Fibroblast of skin of left biceps (primary cell): ENCODE measurements at regions not wholly inside any gene's neighbourhood (a gene's known extent, or its start where the extent isn't known, plus 50 kb on each side); places are given as distances from the start of the nearest gene placed in this dataset.
"Not testable (repeated sequence)": the region's sequence is repeated elsewhere in the genome, so short reads cannot be mapped to it uniquely, and the experiment has no call there.

Experiments
- DNase-seq, 2 experiments: peaks; one replicate each; pipeline ENCODE4 v3.0.0-alpha.2; 2013; ENCODE audit warnings: low read depth in 2 of 2

DNA sequence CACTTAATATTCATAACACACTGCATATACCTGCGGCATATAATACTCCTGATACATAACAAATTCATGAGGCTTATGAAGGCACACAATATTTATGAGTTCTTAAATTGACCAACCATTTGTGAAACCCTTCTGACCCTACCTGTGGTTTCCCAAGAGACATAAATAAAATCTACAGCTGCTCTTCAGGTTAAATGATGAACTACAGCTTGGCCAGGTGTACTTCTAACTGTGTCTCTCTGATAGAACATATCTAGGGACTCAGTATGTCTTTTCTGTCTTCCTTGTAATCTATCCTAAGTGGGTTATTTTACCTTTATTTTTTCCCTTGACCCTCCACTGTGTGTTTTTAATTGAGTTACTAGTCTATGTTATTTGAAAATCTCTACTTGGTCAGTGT, 189.9 kb upstream of the UFM1 start:
- no peak for DNase-seq

DNA sequence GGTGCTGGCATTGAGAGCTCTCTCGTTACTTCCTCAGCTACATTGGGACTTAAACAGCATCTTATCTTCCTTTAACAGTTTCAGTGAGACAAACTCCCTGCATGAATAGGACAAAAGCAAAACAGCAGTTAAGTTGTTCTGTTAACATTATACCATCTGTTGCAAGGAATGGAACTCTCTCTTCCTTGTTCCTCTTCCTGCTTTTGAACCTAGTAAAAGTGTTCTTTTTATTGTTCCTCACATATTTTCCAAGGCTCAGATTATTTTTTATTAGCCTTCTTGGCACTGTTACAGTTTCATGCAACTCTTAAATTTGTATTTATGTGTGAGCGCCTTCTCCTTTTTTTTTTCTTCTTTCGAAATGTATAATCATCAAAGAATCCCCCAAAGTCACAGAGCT, 202.6 kb upstream of the UFM1 start:
- no peak for DNase-seq

DNA sequence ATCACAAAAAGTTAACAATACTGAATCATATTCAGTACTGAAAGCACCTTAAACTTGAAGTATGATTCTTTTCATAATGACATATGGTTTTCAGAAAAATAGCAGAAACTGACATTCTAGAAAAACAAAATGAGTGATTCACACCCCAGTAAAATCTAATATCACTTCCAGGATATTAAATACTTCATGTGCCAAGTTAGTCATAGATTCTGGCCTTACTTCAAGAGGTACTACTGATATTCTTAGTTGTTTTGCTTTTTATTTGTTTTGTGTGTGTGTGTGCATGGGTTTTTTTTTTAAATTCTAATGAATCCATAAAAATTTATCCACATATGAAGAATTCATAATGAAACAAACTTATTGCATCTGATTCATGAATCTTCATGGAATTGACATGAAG, 207.9 kb upstream of the UFM1 start:
- no peak for DNase-seq

DNA sequence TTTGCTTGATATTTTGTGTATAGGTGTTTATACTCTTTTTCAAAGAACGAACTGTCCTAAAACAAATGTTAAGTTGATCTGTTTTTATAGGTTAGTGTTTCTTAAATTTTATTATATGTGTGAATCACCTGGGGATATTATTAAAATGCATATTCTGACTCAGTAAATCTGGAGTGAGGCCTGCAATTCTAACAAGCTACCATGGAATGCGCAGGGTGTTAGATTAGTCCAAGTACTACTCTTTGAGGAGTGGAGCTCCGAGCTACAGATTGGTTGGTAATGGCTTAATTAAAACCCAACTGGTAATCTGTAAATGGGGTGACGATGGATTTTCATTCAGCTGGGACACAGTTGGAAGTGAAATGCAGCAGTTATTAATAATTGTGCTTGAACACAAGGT, 214.1 kb upstream of the UFM1 start:
- DNase-seq, result no peak

DNA sequence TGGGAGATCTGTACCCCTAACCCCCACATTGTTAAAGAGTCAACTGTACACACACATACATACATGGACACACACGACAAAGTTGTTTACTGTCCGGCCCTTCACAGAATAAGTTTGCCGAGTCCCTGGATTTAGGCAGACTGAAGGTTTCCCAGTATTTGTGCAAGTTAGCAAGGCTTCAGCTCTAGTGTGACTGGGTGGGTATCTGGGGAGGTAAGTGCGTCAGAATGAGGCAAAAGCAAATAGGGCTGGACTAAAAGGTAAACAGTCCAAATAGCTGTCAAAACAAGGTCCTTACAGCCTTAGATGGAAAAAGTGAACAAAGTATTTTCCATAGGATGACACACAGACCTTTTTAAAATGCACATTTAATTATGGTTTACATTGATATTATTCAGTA, 228.4 kb upstream of the UFM1 start:
- DNase-seq, result no peak

DNA sequence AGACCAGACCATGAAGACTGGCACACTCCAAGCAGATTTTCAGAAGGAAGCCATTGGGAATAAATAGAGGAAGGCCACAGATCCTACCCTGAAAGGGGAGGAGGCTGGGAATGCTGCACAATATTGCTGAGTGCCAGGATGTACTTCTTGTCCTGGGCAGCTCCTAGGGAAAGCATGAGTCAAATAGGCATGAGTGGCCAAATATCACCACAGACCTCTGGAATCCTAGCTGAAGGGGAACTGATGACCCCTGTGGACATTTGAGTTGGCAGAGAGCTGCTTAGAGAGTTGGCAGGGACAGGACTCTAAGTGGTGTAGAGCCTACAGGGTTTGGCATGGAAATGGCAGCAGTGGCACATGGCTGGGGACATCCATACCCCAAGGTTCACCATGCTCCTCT, 234.3 kb upstream of the TRPC4 start:
- DNase-seq, result no peak

DNA sequence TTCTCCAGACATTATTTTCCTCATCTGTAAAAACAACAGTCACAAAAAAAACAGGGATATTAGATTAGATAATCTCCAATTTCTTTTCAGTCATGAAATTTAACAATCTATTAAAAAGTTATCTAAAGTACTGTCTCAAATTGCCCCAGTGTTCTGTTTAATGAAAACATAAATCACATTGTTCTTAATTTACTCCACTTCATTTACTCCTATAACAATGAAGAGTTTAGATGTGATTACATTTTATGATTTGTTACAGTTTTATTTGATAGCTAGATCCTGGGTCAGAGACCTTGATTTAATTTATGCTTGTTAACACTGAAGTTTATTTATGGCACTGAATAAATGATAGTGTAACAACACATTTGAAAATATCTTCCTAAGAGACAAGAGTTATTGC, 230.2 kb upstream of the TRPC4 start:
- no peak for DNase-seq

DNA sequence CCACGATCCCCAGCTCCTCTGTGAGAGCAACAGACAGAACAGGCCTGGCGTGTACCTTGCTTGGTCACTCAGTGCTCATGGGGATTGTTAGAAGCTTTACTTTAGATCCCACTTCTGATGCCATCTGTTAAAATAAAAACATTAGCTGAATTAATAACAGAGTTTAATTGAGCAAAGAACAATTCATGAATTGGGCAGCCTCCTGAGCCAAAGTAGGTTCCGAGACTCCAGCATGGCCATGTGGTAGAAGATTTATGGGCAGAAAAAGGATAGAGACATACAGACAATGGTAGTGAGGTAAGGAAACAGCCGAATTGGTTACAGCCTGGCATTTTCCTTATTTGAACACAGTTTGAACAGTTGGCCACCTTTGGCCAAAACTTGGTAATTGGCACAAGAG, 223.9 kb upstream of the TRPC4 start:
- DNase-seq, result no peak

DNA sequence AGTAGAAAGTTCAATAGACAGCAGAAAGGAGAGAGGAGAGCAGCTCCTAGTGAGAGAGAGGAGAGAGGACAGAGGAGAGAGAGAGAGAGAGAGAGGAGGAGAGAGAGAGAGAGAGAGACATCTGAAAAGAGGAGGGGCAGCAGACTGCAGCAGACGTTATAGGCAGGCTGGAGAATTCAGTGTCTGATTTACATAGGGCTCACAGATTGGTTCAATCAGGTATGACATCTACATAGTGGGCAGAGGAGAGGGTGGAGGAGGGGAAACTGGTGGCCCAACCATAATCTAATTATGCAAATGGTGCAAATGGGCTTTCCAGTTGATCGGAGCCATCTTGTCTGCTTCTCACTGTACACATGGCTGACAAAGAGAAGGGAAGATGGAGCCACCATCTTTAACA, 221.3 kb upstream of the TRPC4 start:
- no peak for DNase-seq

DNA sequence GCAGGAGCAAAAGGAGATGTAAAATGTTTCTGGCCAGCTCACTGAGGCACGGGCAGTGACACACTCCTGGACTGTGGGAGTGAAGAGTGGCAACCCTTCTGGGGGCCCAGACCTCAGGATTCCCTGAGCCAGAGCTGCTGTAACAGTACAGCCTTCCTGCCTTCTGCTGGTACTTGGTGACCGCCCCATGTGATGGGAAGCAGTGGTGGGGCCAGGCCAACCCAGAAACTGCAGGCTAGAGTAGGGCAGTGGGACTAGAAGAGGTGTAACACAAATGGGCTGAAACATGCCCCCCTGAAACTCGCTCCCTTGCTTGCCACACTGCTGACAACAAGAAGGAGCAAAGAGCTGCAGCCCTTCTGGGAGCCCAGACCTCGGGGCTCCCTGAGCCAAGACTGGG, 217.1 kb upstream of the TRPC4 start:
- no peak for DNase-seq

DNA sequence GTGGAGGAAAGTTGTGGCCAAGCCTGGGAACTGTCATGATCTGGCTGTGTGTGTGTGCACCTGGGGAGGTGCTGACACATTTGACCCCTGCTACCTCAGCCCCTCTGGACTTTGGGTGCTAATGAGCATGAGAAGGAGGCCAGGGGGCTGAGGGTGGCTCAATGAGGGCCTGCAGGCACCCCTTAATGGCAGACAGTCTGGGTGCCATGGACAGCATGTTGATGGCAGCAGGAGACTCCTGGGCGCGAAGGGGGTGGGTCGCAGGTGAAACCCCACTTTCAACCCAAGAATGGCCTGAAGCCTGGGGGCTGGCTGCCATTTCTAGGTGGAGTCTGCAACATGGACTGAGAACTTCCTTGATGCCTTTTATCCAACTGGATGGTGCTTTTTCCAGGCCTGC, 216.4 kb upstream of the TRPC4 start:
- DNase-seq, result no peak

DNA sequence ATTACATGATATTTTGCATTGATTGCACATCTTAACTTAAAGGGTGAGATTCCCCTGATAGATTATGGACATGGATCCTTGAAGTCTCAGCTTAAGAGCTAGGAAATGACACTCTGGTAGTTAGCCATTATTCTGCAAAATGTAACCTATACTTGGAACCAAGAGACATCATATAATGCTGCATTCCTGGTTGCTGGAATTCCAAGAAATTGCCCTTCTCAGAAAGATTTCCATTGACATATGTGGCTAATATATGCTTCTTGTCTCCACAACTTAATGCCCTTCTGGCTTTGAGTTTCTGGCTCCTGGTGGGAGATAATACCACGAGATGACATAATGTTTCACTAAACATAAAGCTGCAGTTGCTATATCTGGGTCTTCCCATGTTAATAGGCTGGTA, 204.4 kb upstream of the TRPC4 start:
- DNase-seq, result no peak

DNA sequence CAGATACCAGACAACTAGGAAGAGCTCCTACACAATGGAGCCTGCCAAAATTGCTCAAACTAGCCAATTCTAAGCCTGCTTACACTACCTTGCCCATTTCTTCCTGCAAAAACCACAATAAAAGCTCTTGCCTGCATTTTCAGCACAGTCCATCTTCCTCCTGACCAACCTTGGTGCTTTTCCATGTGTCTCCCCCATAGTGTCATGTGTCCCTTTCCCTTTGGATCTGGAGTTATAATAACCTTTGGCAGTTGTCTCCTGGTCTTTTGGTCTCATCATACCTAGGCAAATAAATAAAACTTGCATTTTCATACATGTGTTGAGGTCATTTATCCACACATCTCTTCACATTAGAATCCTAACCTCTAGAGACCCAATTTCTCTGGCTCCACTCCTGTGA, 203.1 kb upstream of the TRPC4 start:
- no peak for DNase-seq

DNA sequence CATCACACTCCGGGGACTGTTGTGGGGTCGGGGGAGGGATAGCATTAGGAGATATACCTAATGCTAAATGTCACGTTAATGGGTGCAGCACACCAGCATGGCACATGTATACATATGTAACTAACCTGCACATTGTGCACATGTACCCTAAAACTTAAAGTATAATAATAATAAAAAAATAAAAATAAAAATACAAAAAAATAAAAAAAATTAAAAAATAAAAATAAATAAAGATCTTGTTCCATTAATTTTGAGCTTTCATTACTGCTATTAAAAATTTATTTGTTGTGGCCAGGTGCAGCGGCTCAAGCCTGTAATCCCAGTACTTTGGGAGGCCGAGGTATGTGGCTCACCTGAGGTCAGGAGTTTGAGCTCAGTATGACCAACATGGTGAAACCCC, 201.8 kb upstream of the TRPC4 start:
- not testable (repeated sequence) for DNase-seq

DNA sequence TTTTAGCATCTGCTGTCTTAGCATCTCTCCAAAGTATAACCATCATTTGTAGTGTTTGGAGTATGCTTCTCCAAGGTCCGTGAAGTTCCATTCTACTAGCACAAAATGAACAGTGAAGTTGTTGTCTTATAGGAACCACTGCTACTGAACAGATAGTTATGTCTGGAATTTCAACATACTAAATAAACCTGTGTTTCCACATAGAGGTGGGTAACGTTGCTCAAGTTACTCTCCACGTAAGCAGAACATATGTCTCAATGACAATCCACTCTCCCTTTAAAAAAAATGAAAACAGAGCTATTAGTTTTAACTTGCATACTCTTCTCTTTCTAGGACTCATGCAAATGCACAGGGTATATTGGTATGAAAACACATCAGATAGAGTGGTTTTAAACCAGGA, 184.3 kb upstream of the TRPC4 start:
- no peak for DNase-seq

DNA sequence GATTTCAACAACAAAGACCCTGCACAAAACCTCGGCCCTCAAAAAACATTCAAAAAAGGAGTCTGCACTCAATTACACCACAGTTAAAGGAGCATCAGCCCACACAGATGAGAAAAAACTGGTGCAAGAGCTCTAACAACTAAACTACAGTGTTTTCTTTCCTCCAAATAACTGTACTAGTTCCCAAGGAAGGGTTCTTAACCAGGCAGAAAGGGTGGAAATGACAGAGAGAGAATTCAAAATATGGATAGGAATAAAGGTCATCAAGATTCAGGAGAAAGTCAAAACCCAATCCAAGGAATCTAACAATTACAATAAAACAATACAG, 176.4 kb upstream of the TRPC4 start:
- DNase-seq, result no peak

DNA sequence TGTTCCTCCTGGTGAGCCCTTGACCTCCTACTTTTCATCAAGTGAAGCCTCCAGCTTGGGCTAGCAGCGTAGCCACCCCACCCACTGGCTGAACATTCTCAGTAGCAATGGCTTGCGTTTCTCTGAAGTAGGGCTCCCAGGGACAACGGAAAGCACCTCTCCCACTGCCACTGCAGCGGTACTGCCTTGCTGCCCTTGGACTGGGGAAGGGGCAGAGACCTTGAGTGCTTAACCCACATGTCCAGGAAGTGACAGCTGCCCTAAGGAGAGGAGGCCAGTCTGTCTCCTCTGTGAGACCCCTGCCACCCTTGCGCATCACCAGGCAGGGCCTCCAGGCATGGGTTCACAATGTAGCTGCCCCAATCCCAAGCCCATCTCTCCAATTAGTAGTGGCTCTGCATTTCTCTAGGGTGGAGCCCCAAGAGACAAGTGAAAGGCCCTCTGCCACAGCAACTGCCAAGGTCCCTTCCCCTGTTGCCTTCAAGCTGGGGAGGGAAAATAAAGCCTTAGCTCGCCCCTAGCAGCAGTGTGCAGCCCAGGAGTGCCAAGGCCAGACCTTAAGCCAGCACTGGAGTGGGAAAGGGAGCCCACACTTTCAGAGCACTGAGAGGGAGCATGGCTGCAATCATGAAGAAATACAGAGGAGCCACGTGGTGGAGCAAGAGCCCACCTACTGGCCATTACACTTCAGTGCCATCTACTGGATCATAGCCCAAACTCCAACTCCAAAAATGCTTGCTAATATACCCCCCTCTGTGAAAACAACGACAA, 175.9 kb upstream of the TRPC4 start:
- no peak for DNase-seq

DNA sequence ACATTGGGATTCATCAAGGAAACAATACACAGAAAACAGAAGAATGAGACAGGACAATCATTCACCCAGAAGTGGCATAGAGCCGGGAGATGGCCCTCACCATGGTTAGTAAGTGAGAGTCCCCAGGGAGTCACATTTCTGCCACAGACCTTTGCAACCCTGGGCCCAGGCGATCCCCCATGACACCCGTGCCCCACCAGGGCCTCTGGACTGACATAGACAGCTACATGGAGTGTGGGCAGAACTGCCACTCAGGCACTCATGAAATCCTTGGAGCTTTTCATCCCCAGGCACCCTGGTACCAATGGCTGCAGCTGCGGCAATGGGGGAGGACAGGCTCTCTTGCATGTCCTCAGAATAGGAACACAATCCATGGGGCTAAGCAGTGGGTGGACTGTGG, 174.5 kb upstream of the TRPC4 start:
- no peak for DNase-seq

DNA sequence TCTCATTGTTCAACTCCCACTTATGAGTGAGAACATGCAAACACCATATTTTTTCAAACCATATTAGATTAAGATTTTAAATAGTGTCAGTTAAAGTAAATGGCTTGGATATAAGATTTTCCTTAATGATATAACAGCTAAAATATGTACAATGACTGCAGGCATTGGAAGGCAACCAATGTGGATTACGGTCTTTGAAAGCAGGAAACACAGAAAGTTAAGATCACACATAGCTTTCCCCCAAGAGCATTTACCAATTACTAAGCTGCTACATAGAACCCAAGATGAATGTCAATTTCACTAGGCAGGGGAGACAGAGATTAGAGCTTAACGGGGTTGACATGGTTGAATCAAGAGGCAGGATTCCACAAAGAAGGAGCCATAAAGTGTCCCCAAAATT, 173.2 kb upstream of the TRPC4 start:
- DNase-seq, result peak; percentile 11 to 14

DNA sequence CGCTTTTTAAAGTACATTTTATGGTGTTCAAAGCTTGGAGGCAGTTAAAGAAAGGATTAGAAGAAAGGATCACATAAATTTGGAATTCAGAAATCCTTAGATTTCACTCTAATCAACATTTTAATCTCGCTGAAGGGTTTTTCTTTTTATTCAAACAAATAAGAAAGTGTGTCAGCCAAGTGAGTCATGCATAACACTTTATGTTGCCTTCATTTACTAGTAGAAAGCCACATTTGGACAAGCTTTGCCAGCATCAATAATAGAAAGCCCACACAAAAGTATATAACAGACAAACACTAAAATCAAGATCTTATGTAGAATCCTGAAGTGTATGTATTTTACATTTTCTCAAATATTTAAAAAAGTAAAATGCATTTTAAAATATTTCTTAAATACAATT, 154.9 kb upstream of the TRPC4 start:
- no peak for DNase-seq

DNA sequence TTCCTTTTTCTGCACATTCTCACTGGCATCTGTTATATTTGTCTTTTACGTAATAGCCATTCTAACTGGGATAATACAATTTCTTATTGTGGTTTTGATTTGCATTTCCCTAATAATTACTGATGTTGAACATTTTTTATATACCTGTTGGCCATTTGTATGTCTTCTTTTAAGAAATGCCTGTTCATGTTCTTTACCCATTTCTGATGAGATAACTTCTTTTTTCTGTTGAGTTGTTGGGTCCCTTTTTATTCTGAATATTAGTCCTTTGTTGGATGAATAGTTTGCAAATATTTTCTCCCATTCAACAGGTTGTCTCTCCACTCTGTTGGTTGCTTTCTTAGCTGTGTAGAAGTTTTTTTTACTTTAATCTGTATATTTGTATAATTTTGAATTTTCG, 147.7 kb upstream of the TRPC4 start:
- no peak for DNase-seq

DNA sequence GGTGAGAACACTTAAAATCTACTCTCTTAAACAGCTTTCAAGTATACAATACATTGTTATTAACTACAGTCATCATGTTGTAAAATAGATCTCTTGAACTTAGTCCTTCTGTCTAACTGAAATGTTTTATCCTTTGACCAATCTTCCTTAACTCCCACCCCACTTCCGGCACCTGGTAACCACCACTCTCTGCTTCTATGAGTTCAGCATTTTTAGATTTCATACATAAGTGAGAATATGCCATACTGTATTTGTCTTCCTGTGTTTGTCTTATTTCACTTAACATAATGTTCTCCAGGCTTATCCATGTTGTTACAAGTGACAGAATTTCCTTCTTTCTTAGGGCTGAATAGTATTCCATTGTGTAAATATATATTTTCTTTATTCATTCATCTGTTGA, 144.1 kb upstream of the TRPC4 start:
- DNase-seq, result no peak

DNA sequence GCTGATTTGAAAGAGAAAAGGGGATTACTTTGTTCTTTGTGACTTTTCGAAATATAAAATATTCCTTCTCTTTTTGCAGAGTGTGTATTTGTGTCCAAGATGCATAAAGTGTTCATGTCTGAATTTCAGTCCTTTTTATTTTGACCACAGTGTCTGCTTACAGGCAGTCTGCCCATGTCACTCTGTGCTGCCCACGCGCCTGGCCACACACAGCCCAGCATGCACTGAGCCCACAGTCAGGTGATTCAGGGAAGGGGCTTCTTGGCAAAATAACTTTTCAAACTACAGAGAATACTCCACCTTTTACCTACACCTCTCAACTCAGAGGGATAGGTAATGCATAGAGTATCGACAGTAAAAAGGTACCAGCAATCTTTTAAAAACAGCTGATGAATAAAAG, 142.5 kb upstream of the TRPC4 start:
- no peak for DNase-seq

DNA sequence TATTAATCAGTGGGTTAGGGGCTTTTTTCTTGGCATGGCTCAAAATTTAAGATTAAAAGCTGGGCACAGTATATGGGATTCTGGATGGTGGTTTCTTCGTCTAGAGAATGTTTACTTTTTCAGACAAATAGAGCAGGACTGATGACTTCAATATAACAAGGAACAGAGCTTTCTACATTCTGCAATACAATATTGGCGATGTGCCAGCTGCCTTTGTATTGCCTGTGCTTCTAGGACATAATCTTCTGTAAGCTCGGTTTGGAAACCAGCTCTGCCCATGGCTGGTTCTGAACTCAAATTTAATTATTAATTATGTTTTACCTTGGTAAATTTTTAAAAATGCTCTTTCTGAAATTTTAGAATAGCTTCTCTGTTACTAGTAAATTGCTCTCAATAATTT, 139.1 kb upstream of the TRPC4 start:
- DNase-seq, result no peak

DNA sequence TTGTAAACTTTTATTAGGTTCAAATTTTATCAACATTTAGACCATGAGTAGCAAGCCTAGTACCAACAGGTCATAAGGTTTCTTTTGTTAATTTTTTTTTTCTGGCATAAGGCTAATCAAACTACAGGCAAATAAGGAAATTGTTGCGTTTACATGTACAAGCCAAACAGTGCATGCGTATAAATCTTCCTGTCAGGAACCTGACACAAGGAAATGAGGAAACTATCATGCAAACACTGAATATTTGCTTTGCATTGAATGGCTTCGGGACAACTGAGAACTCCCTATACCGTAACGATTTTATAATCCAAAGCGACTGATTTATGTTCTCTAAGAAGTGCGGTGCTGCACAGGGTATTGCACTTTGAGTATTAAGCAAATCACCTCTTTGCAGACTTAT, 133.0 kb upstream of the TRPC4 start:
- DNase-seq, result no peak
